Superior temporal gyrus (tissue), 1 donor: ENCODE measurements at regions not wholly inside any gene's neighbourhood (a gene's known extent, or its start where the extent isn't known, plus 50 kb on each side); places are given as distances from the start of the nearest gene placed in this dataset.

Experiments used
- DNase-seq: peaks from one replicate; pipeline ENCODE4 v3.0.0-alpha.2; 2016; ENCODE audit errors: extremely low spot score

GRCh38 chr22:48366591-48366990, 1461.1 kb downstream of the BRD1 start:
- DNase-seq = no peak

DNA sequence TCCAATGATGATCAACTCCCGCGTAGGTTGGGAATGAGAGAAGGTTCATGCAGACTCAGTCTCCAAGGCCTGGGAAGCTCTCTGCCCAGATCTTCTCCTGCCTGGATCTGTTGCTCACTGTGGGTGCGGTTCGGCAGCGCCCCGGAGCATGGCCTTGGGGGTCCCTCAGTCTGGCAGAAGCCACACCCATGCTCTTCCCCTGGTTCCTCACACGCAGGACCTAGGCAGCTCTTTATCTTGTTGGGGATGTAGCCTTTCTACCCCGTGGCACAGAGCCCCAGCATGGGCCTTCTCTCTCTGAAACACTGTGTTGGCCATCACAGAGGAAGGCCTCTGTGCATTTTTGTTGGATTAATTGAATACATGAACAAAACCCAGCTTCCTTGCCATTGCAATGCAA, 1461.6 kb downstream of the BRD1 start:
- DNase-seq = no peak

GRCh38 chr22:48365386-48365785, 1462.3 kb downstream of the BRD1 start:
- no peak for DNase-seq

- no peak for DNase-seq
These were observed 1464.8 kb downstream of the BRD1 start for GRCh38 chr22:48362721-48363404.

GRCh38 chr22:48361099-48361639, 1466.5 kb downstream of the BRD1 start:
- DNase-seq = no peak

DNA sequence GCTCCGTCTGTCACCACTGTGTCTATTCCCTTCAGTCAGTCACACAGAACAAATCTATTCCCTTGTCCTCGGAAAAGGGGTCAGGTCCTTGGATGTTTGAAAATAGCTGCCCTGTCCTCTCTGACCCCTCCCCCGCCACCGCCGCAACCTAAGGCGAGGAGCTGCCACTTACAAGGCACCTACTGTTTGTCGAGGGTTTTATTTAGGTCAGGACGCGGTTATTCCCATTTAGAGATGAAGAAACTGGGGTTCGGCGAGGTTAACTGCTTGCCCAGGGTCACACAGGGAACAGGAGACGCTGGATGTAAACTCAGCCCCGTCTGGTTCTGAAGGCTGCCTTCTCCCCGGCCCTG, 1468.1 kb downstream of the BRD1 start:
- DNase-seq = no peak

- DNase-seq = no peak
These were observed 1468.6 kb downstream of the BRD1 start for GRCh38 chr22:48358886-48359612.

DNA sequence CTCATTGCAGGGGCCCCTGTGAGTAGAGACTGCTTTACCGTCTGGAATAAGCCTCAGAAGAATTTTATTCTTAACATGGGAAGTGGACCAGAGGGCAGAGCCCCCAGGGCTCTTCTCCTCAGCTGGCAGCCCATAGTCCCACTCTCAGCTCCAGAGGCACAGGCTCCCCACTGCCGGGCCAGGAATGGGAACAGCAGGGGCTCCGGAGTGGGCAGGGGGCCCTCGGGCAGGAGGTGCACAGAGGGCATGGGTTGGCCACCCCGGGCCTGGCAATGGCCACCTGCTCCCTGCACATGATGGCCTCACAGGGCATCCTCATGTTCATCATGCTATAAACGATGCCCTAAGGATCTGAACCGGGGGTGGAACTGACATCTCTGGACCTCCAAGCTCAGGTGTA, 1469.7 kb downstream of the BRD1 start:
- no peak for DNase-seq

GRCh38 chr22:48357196-48357595, 1470.5 kb downstream of the BRD1 start:
- no peak for DNase-seq

DNA sequence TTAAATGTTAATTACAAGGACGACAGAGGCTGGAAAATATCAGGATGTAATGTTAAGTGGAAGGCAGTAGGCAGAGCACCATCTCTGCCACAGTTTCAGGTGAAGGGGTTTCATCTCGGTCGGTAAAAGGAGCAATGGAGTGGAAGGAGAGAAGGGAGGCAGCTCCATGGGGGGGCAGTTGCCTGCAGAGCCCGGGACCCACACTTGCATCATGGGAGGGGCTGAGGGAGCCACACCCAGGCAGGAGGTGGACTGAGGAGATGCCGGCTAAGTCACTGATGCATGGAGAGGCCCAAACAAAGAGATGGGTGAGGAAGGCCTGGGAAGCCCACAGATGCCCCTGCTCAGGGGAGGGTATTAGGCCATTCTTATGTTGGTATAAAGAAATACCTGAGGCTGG, 1470.9 kb downstream of the BRD1 start:
- no peak for DNase-seq

- DNase-seq = no peak
These were observed 1473.6 kb downstream of the BRD1 start for GRCh38 chr22:48354096-48354495.

DNA sequence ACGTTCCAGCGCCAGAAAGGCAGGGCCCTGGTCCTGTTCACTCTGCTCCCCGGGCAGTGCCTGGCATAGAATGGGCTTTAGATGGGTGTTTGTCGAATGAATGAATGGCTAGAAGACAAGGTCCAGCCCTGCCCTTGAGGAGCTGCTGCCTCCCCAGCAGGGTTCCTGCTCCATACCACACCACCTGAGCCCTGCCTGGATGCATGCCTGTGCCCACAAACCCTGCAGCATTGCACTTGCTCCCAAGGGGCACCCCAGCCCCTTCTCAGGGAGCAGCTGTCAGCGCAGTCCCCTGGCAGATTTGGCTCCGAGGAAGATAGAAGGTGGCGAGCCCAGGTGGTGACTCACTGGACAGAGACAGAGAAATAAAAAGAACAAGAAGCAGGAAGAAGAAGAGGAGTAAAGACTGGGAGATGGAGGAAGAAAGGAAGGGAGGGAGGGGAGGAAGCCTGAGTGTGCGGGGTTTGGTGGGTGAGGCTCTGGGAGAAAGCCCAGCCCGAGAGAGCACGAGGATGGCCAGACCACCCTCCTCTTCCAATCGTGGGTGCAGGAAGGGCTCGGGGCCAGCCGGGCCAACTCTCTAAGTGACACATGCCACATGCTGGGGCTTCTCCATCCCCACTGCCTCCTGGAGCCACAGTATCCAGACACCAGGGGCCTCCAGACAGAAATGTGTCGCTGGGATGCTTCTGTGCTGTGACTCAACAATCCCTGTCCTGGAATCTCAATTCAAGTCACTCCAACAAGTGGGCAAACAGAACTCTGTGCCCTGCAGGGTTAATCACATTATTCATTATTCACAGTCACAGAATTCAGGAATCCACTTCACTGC, 1474.3 kb downstream of the BRD1 start:
- DNase-seq = no peak

DNA sequence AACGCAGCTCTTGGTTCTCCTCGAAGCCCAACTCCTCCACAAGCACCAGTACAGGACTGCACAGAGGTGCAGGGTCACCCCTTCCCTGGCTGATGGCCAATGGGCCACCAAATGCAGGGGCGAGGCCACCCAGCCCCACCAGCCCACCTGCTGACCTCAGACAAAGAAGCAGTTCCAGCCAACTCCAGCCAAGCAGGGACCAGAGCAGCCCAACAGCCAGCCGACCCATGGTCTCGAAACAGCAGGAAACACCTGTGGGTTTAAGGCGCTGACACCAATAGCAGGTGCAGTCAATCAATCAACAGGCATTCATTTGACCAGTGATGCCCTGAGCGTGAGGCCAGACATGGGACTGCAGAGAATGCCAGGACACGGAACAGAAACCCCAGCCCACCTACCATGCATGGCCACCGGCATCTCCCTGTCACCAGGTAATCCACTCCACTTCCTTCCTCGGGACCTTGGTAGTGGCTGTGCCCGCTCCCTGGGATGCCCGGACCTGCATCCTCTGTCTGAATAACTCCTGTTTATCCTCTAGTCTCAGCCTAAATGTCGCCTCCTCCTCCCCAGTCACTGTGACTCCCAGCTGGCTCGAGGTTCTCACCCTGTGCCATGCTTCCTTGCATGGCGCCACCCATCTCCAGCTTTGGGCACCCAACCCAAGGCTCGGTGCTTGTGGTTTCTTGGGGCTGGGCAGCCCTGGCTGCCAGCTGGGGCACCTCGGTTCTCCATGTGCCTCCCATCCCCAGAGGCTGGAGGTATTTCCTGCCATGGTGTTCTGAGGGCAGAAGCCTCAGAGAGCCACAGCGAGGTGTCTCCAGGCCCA, 1475.4 kb downstream of the BRD1 start:
- no peak for DNase-seq

DNA sequence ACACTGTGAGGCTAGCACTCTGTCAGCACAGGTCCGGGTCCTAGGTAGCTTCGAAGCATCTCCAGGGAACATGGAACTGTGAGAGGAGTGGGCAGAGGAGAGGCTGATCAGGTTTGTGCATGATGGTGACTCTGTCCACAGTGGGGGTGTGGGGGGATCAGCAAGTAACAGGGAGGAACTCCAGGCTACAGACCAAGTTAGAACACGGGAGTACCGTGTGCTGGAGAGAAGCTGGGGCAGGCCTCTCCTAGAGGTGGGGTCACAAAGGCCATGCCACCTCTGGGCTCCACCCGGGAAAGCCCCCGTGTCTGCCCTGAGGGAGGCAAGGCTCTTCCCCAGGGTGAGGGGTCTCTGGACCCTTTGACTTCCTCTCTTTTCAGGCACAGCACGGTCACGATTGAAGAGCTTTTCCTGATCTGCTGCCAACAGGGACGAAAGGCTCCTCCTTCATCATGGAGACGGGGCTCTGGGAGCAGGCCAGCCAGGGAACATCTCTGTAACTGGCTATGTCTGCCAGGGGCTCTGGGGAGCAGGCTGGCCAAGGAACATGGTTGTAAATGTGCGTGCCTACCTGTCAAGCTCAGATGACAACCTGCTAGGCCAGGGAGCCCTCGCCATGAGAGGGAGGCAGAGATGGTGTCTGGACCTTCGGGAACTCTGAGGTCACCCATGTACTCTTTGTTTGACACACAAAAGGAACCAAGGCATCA, 1476.1 kb downstream of the BRD1 start:
- DNase-seq = no peak

DNA sequence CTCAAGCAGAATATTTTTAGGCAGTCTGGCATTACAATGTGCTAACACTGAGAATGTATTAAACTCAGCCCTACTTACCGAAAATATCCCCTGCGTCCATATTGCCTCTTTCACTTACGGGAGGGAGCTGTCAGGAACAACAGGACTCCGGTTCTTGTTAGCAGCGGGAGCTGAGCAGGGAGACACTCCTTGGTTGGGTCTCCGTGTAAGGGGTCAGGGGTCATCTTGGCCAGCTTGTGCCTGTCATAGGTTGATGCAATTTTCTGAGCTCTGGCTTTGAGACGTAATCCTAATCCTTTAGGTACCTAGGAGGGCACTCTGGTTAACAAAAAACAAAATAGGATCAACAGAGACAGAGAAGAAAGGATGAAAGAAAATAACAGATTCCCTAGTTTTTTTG, 1477.2 kb downstream of the BRD1 start:
- no peak for DNase-seq

- DNase-seq = no peak
These were observed 1478.8 kb downstream of the BRD1 start for GRCh38 chr22:48348855-48349254.

DNA sequence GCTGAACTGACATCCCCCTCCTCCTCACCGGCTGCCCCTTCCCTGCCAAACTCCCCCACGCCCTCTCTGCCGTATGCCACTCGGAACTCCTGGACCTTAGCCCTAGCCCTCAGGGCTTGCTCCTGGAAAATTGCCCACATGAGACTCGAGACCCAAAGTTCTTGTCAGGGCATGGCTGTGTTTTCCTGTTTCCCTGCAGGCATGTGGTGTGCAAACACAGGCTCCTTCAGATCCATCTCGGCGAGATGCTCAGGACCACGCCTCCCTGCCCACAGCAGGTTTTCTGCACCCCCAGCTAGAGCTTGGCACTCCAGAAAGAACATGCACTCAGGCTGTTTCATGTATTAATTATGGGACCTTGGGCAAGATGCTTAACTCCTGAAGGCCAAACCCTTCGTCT, 1480.4 kb downstream of the BRD1 start:
- no peak for DNase-seq

- no peak for DNase-seq
These were observed 1480.8 kb downstream of the BRD1 start for GRCh38 chr22:48346911-48347310.

DNA sequence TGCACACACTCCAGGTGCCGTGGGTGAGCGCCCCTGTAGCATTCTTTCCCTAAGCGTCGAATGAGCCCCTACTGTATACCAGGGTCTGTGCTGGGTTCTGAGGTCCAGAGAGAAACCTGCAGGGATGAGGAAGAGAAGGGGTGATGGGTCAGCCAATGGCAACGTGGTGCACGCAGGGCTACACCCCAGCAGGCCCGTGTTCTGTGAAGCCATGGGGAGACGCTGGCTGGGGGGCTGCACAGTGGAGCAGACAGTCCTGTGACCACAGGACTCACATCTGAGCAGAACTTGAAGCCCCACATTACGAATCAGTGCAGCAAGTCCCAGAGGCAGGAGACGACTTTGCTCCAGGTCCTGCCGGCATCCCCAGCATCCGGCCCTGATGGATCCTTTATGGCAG, 1481.4 kb downstream of the BRD1 start:
- DNase-seq = no peak

DNA sequence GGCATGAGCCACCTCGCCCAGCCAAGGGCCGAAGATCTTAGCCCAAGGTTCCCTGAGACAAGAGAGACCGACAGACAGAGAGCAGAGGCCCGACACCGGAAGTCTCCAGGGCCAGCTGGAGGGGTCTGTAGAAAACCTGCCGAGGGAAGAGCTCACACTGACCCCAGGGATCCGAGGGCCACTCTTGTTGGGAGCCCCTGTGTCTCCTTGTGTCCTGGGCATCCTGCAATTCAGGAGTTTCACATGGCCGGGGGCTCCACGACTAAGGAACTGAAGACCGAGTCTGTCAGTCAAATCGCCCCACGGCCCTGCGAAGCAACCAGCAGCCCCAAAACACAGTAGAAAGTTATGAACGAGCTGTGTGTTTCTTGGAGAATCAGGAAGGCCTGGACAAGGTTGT, 1482.0 kb downstream of the BRD1 start:
- no peak for DNase-seq

DNA sequence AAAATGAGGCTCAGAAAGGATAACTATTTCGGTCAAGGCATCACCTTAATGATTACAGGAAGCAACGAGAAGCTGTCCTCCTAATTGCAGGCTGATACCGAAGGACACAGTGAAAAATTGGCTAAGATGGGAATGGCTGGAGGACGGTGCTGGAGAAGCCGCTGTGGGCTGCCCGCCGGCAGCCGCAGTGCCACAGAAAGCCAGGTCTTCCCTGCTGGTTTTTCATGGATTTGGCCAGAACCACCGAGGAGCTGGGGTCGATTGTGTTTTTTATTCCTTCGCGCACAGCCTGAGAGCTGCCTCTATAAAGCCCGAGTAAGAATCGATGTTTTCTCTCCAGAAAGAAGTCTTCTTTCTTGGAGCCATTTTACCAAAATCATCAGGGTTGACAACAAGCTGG, 1484.2 kb downstream of the BRD1 start:
- DNase-seq = no peak
